NCI-H526 (cell line): ENCODE measurements at regions not wholly inside any gene's neighbourhood (a gene's known extent, or its start where the extent isn't known, plus 50 kb on each side); places are given as distances from the start of the nearest gene placed in this dataset.
A peak's percentile ranks its signal among the peaks of the same experiment; 100 is the strongest.

Experiments used
- DNase-seq, 2 experiments: peaks; one replicate each; lab custom pipeline; 2025; lab: John Stamatoyannopoulos, UW

DNA sequence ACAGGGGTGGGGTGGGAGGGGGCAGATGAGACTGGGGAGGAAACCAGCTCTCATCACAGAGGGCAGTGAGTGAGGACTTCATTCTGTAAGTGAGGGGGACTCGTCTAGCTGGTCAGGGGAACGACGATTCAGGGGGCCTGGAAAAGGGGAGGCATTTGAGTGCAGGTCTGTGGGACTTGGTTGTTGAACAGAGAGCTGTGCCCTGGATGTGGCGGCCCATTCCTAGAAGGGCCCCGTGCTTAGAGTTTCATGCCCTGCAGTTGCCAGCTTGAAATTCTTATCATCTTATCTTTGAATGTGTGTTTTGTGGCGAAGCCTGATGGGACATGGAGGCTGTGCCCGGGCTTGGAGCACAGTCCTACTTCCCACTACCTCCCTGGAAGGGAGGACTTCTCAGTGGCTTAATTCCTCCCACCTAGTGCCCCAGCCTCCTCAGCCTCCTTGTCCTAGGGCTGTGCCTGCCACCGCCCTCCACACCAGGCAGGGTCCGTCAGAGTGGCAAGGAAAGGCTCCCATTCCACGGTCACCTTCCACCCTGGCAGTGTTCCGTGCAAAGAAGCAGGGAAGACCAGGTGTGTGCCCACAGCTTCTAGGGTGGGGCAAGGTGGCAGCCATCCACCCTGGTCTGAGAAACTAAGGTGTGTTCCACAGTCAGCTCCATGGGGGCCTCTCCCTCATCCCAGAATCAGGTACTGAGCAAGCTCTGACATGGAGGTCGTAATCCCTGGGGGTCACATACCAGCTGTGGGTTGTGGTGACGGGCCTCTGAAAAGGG lies 59.7 kb upstream of the LMO1 start:
- no peak for DNase-seq

GRCh38 chr11:8321876-8322275 lies 58.2 kb upstream of the LMO1 start:
- no peak for DNase-seq

DNA sequence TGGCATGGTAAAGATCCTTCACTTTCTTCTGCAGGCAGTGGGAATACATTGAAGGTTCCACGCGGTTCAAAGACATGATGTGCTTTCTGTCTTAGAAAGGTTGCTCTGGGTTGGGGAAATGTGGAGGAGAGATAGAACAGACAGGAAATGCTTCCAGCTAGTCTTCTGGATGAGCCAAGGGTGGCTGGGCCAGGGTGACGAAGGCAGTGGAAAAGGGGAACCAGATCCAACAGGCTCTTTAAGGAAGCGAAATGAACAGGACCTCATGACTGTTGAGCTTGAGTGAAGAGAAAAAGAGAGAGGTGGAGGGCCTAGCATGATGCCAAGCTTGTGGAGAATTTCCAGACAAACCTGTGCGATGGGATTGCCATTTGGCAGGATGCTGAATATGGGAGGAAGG lies 56.4 kb upstream of the LMO1 start:
- DNase-seq: no peak

DNA sequence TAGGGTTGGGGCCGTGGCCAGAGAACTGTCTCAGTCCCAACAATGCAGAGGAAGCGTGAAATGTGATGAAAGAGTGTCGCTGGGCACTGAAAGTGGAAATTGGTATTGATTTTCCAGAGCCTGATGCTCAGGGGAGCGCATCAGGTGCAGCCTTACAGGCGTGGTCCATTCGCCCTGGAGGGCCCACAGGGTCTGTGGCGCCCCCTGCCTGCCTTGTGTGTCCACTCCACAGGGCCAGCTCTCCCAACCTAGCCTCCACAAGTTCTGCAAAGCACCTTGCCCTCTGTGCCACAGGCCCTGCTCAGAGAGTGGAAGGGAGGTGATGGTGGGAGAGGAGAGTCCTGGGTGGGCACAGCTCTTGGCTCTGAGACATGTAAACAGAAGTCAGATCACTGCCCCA lies 54.9 kb upstream of the LMO1 start:
- peak in 1 of 2 experiments; percentile 58 for DNase-seq

GRCh38 chr11:8317159-8317558 lies 53.5 kb upstream of the LMO1 start:
- no peak for DNase-seq

DNA sequence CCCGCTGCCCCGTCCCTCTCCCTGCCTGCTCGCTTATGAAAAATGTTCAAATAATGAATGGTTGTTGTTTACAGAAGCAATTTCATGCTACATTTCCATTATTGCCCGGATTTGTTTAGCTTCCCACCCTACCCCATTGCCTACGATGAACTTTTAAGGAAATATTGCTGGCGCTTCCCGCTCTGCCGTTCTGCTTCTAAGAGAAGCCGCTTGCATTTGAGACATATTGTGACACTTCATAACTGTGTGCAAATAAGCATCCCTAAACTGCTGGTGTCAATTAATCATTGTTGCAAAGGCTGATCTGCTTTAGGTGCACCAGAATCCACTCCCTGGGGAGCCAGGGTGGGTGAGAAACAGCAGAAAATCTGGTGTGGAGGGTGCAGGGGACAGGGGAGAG lies 52.3 kb upstream of the LMO1 start:
- no peak for DNase-seq

DNA sequence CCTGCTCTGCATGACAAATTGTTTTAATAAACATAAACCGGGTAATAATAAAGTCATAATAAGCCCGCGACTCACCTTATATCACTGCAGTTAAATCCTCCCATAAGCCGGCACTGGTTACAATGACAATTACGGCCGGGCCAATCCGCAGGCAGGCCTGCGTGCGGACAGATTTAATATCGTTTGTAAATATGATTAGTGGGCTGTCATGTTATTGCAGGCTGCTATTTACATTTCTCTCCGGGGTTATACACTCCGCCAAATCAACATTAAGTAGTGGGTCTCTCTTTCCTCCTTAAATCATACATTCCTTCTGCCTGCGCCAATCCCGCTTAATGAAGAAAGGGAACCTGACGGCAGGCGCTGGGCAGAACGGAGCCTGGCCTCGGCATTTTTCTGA lies 51.8 kb upstream of the LMO1 start:
- no peak for DNase-seq

DNA sequence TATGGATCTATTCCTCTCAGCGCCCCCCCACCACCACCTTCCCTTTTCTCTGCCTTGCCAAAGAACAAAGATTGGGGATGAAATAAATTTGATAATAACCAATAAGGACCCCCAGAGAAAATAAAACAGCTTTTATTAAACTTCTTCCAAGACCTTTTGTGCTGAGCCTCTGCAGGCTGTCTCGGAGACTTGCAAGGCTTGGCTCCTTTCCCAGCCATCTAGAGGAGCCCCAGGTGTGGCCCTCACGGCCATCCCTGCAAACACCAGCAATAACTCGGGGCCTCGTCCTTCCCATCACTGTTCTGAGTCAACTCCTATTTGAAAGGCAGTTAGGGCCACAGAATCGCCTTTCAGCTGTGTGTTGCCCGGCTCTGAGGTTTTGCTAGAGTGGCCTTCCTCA lies 51.2 kb upstream of the LMO1 start:
- no peak for DNase-seq

DNA sequence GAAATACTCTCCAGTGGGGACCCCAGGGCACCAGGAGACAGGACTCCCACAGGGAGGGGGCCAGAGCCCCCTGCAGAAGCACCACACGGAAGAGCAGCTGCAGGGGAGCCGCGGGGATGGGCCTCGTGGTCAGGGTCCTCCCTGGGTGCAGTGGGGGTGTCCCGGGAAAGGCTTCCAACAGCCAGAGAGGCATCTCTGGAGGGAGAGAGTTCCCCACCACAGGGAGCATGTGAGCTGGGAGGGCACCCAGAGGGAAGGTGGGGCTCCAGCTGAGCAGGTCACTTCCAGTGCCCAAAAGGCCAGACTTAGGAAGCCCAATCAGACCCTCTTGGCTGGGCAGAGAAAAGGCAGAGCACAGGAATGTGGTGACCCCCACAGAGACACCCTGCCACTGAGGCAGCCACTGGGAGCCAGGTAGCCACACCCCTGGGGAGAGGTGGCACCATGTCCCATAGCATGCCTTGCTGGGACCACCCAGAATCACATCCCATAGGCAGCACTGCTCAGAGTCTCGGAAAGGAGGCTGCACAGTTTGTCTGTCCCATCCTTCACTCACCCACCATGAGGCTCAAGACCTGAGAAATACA lies 49.9 kb upstream of the LMO1 start:
- no peak for DNase-seq
